Transverse colon (tissue), 4 donors: ENCODE measurements at regions not wholly inside any gene's neighbourhood (a gene's known extent, or its start where the extent isn't known, plus 50 kb on each side); places are given as distances from the start of the nearest gene placed in this dataset.
"Not testable (repeated sequence)": the region's sequence is repeated elsewhere in the genome, so short reads cannot be mapped to it uniquely, and the experiment has no call there.

Experiments
- DNase-seq: peaks from one replicate; pipeline ENCODE4 v3.0.0-alpha.2; 2019
- H3K27ac ChIP-seq, 4 donors: fragments of 200-600 bp; sonication (generic); 2 replicates each; pipeline ENCODE4 v1.5.1; 2016 to 2018; ENCODE audit warnings: inconsistent platforms in 4 of 4
- H3K27me3 ChIP-seq: fragments of 200-600 bp; sonication (generic); 2 replicates; pipeline ENCODE4 v1.5.1; 2017; ENCODE audit warnings: inconsistent platforms
- H3K36me3 ChIP-seq, 4 donors: fragments of 200-600 bp; sonication (generic); 2 replicates each; pipeline ENCODE4 v1.5.1; 2017 to 2019; ENCODE audit warnings: inconsistent platforms in 4 of 4
- H3K4me1 ChIP-seq, 4 donors: fragments of 200-600 bp; sonication (generic); 2 replicates each; pipeline ENCODE4 v1.5.1; 2017 to 2020; ENCODE audit warnings: inconsistent platforms in 4 of 4
- H3K4me3 ChIP-seq, 4 donors: fragments of 200-600 bp; sonication (generic); 1 replicate in 1 of 4; 2 replicates in 3 of 4; pipeline versions ENCODE4 v1.5.1 to v1.6.1; 2017 to 2019; ENCODE audit warnings: inconsistent platforms in 4 of 4
- H3K9me3 ChIP-seq, 2 donors: fragments of 200-600 bp; sonication (generic); 2 replicates each; pipeline ENCODE4 v1.5.1; 2017 to 2019; ENCODE audit warnings: inconsistent platforms in 2 of 2
- EP300 ChIP-seq: sonication (generic); formaldehyde crosslinking; IDR thresholded peaks from one replicate; pipeline ENCODE4 v1.6.1; 2017; ENCODE audit warnings: antibody characterized with exemption, low read depth
- POLR2A ChIP-seq: fragments of 450-650 bp; IDR thresholded peaks from one replicate; pipeline ENCODE4 v1.6.1; 2016; ENCODE audit warnings: antibody characterized with exemption, mild to moderate bottlenecking, moderate library complexity
- POLR2AphosphoS5 ChIP-seq, 3 donors: sonication (generic); formaldehyde crosslinking; IDR thresholded peaks; one replicate each; pipeline ENCODE4 v1.6.1; 2016; ENCODE audit warnings: antibody characterized with exemption in 3 of 3
- WGBS, 2 donors: methylation state at CpG; one replicate each; pipeline ENCODE4 v1.1.5; 2018; ENCODE audit warnings: low coverage in 1 of 2; 5-methylcytosine and 5-hydroxymethylcytosine counted together
- in situ Hi-C, 4 donors: fragments of 200-750 bp; cut with MboI; loops; one replicate each; pipeline versions ENCODE4 v1.15.0 to v1.15.1; 2017; ENCODE audit warnings: low sequenced_read_pairs in 3 of 4, low pct_ligation_motif_present in 1 of 4, low pct_unique_long_range_greater_than_20kb in 1 of 4
- intact Hi-C: fragments of 100-400 bp; cut with DNase I; formaldehyde crosslinking; loops from one replicate; pipeline ENCODE4 v1.15.1; 2023; ENCODE audit warnings: low total_unique reads
- TF ChIP-seq, protein P1 (sequence below), 5 experiments: fragments of 200-600 bp in 3 of 5; fragments of 450-650 bp in 2 of 5; sonication (generic) in 3 of 5; IDR thresholded peaks; 1 replicate in 2 of 5; 2 replicates in 3 of 5; pipeline ENCODE4 v1.5.1; 2016 to 2017; ENCODE audit warnings: antibody characterized with exemption in 5 of 5, inconsistent platforms in 3 of 5, mild to moderate bottlenecking in 2 of 5, moderate library complexity in 1 of 5

- peak in 2 of 3 donors; percentile 17 to 36 for TF ChIP-seq POLR2AphosphoS5 (IDR thresholded peaks at IDR 0.05)
- TF ChIP-seq, protein P1, sequence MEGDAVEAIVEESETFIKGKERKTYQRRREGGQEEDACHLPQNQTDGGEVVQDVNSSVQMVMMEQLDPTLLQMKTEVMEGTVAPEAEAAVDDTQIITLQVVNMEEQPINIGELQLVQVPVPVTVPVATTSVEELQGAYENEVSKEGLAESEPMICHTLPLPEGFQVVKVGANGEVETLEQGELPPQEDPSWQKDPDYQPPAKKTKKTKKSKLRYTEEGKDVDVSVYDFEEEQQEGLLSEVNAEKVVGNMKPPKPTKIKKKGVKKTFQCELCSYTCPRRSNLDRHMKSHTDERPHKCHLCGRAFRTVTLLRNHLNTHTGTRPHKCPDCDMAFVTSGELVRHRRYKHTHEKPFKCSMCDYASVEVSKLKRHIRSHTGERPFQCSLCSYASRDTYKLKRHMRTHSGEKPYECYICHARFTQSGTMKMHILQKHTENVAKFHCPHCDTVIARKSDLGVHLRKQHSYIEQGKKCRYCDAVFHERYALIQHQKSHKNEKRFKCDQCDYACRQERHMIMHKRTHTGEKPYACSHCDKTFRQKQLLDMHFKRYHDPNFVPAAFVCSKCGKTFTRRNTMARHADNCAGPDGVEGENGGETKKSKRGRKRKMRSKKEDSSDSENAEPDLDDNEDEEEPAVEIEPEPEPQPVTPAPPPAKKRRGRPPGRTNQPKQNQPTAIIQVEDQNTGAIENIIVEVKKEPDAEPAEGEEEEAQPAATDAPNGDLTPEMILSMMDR (IDR thresholded peaks at IDR 0.05) = no peak
- H3K36me3 ChIP-seq = no peaks in the 10 kb centered on the region
- no peaks in the 10 kb centered on the region for H3K27me3 ChIP-seq
- in situ Hi-C loops (no loop called here), intact Hi-C loops (no loop called here)
- WGBS, 2 donors = 73% methylated on average over 2 of the region's 2 CpGs; no CpG with 5 or more reads in 1 of the 2 donors
- DNase-seq = no peak
- peak overlapping the region; percentile 1 to 41 (median 25) for H3K27ac ChIP-seq
- H3K4me1 ChIP-seq = peaks cover 0 to 33% (median 13%) of the 10 kb centered on the region in 4 donors
- no peaks in the 10 kb centered on the region for H3K9me3 ChIP-seq
- H3K4me3 ChIP-seq = no peak overlapping the region
Measured at GRCh38 chr11:121372028-121372427, 79.5 kb downstream of the SC5D start.

DNA sequence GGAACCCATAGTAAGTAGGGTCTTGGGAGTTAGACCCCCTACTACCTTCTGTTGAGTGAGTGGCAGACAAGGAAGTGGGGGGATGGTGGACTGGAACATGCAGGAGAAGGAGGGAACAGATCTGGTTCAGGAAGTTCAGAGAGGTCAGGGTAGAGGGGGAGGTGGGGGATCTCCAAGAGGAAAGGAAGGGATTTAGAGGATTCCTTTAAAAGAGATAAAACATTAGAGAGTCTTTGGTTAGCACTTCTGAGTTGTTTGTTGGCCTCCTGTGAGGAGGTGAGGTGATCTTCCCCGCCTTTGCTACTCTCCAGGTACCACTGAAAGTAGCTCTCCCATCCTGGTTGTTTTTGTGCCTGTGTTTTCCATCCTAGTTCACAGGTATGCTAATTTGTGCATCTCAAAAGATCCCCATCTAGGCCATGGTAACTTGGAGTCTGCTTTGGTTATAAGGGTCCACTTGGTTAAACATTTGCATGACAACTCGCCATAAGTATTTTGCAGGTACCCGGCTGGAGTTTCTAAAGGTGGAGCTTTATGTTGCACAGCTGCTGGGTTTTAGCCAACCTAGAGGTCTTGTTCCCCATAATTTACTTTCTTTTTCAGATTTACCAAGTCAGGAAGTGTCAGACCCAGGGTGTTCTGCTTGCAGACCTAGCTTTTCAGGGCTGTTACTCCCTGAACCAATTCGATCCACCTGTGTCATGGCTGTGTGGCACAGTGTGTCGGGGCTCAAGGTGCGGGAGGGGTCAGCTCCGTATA is 79.3 kb upstream of the SORL1 start:
- no peak overlapping the region for H3K27ac ChIP-seq

GRCh38 chr11:121374286-121374985 is 77.7 kb upstream of the SORL1 start:
- intact Hi-C loops = no loop called here
- WGBS, 2 donors = 46 to 49% methylated on average over 2 of the region's 2 CpGs
- Histone ChIP-seq H3K27me3 (no peaks in the 10 kb centered on the region), H3K36me3 (no peaks in the 10 kb centered on the region), H3K4me3 (no peak overlapping the region), H3K9me3 (no peaks in the 10 kb centered on the region), H3K27ac (no peak overlapping the region), H3K4me1 (peaks cover 0 to 28% (median 9%) of the 10 kb centered on the region in 4 donors)
- TF ChIP-seq POLR2AphosphoS5 (IDR thresholded peaks at IDR 0.05) (peak in 1 of 3 donors; percentile 12), EP300 (no peak)
- TF ChIP-seq, protein P1 (IDR thresholded peaks at IDR 0.05) = no peak
- in situ Hi-C loops = no loop called here
- DNase-seq = no peak

More for the DNA sequence above, 79.3 kb upstream of the SORL1 start:
- peaks cover 0 to 28% (median 9%) of the 10 kb centered on the region in 4 donors for H3K4me1 ChIP-seq
- in situ Hi-C loops (no loop called here), intact Hi-C loops (no loop called here)
- no peak for DNase-seq
- 66 to 91% methylated on average over 1 to 7 of the region's 7 CpGs for WGBS, 2 donors
- no peaks in the 10 kb centered on the region for H3K27me3 ChIP-seq
- no peak overlapping the region for H3K4me3 ChIP-seq
- H3K9me3 ChIP-seq = no peaks in the 10 kb centered on the region
- no peak for TF ChIP-seq POLR2A
- no peak for TF ChIP-seq EP300
- no peak for TF ChIP-seq POLR2AphosphoS5 (IDR thresholded peaks at IDR 0.05)
- TF ChIP-seq, protein P1 (IDR thresholded peaks at IDR 0.05) = no peak
- no peaks in the 10 kb centered on the region for H3K36me3 ChIP-seq

DNA sequence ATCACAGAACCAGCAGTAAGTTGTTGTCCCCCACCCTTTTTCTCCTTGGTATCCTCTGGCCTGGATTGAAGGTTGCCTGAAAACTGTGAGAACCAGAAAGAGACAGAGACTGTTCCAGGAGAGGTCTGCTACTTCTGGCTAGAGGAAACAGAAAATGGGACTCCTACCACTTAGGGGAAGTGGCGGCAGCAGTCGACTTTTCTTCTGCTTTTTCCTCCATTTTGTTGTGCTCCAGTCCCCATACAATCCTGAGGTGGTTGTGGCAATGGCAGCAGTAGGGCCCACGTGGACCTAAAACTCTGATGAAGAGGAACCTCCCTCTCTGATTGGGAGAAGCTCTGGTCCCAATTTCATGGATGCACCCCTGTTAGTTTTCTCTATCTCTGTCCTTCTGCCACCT is 76.0 kb upstream of the SORL1 start:
- no peaks in the 10 kb centered on the region for H3K36me3 ChIP-seq
- no peak overlapping the region for H3K4me3 ChIP-seq
- in situ Hi-C loops (no loop called here), intact Hi-C loops (no loop called here)
- no peak overlapping the region for H3K27ac ChIP-seq
- H3K27me3 ChIP-seq = no peaks in the 10 kb centered on the region
- H3K9me3 ChIP-seq = no peaks in the 10 kb centered on the region
- TF ChIP-seq, protein P1 (IDR thresholded peaks at IDR 0.05) = no peak
- TF ChIP-seq POLR2A (no peak), EP300 (no peak)
- peaks cover 0 to 28% (median 9%) of the 10 kb centered on the region in 4 donors for H3K4me1 ChIP-seq
- WGBS, 2 donors = 72 to 88% methylated on average over 3 of the region's 3 CpGs
- DNase-seq = no peak

- WGBS, 2 donors = 92% methylated on average over 2 of the region's 2 CpGs; no CpG with 5 or more reads in 1 of the 2 donors
- H3K4me1 ChIP-seq, H3K9me3 ChIP-seq, in situ Hi-C loops, intact Hi-C loops, H3K27me3 ChIP-seq, H3K4me3 ChIP-seq, H3K36me3 ChIP-seq, DNase-seq, H3K27ac ChIP-seq: not testable (repeated sequence)
Measured at GRCh38 chr11:121379145-121379810, 72.8 kb upstream of the SORL1 start.
